GM12873 (cell line): ENCODE measurements at regions not wholly inside any gene's neighbourhood (a gene's known extent, or its start where the extent isn't known, plus 50 kb on each side); places are given as distances from the start of the nearest gene placed in this dataset.

Source experiments
- TF ChIP-seq, protein P1 (sequence below): IDR thresholded peaks from 2 replicates; pipeline ENCODE4 v1.5.1; 2012; ENCODE audit warnings: low read depth, mild to moderate bottlenecking, moderate library complexity, low read length, control low read depth; ENCODE audit not compliant: insufficient read depth; ENCODE audit errors: missing control alignments

DNA sequence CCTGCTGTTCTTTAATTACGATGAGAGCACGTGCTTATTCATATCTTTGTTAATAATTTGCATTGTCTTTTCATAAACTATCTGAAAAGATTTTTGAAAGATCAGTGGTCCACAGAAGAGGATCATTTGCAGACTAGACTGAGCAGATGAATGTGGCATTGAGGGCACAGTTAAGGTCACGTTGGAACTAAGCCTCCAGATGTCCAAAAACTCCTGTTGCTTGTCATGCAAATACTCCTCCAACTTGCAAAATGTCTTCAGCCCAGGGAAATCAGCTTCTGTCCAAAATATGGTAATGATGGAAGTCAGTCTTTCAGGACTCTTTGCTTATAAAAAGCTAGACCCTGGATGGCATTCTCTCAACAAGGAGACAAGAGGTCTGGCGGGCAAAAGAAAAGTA, 201.6 kb upstream of the TMEM260 start:
- TF ChIP-seq, protein P1, sequence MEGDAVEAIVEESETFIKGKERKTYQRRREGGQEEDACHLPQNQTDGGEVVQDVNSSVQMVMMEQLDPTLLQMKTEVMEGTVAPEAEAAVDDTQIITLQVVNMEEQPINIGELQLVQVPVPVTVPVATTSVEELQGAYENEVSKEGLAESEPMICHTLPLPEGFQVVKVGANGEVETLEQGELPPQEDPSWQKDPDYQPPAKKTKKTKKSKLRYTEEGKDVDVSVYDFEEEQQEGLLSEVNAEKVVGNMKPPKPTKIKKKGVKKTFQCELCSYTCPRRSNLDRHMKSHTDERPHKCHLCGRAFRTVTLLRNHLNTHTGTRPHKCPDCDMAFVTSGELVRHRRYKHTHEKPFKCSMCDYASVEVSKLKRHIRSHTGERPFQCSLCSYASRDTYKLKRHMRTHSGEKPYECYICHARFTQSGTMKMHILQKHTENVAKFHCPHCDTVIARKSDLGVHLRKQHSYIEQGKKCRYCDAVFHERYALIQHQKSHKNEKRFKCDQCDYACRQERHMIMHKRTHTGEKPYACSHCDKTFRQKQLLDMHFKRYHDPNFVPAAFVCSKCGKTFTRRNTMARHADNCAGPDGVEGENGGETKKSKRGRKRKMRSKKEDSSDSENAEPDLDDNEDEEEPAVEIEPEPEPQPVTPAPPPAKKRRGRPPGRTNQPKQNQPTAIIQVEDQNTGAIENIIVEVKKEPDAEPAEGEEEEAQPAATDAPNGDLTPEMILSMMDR = no peak

DNA sequence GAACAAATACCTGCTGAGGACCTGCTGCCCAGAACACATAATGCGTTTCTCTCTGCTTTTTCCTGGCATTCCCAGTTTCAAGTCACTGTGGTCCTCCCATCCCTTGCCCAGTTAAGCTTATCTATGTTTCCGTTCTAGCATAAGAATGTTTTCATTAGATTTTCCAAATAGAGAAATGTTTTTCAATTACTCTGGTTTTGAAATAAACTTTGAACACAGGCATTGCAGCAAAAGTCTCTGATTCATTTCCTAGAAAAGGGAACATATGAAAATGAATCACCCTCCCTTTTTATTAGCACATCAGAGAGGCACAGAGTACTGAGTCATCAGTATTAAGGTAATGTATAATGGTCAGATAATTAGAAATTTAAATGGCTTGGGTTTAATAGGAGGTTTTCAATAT, 201.1 kb upstream of the TMEM260 start:
- TF ChIP-seq, protein P1 = no peak

DNA sequence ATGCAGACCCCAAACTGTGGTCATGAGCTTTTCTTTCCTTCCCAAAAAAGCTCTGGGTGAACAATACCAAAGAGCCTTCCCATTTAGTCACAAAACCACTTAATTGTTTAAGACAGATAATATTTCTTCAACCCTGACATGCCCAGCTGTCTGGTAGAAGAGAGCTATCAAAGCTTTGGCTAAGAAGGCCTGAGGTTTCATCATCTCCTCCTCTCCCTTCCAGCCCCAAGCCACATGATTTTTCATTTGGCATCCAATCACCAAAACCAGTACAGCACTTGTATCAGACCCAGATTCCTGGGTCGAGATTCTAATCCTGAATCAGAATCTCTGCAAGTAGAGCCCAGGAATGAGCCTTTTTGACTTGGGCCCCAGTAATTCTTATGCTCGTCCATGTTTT, 199.6 kb upstream of the TMEM260 start:
- TF ChIP-seq, protein P1 = no peak

DNA sequence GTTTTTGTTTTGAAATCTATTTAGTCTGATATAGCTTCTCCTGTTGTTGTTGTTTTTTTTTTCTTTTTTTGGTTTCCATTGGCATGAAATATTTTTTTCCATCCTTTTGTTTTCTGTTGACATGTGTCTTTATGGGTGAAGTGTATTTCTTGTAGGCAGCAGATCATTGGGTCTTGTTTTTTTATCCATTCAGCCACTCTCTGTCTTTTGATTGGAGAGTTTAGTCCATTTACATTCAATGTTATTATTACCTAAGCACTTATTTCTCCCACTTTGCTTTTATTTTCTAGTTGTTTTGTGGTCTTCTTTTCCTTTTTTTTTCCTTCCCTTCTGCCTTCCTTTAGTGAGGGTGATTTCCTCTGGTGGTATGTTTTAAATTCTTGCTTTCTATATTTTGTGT, 193.6 kb upstream of the TMEM260 start:
- TF ChIP-seq, protein P1 = no peak

DNA sequence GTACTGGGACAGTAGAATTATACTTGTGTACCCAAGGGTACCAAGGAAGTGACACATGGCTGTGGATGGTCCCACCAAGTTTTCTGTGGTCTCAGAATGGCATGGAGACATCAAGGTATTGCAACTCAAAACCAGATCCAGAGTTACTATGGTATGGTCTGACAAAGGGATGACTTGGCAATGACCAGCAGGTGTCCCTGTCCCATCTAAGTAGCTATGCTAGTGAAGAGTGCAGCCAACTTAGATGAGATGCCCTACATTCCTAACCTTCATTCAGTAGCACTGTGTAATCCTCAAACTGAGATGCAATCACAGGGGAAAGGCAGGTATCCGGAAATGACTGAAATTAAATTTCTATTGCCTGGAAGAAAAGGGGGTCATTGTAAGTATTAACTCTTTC, 188.7 kb upstream of the TMEM260 start:
- TF ChIP-seq, protein P1 = no peak

DNA sequence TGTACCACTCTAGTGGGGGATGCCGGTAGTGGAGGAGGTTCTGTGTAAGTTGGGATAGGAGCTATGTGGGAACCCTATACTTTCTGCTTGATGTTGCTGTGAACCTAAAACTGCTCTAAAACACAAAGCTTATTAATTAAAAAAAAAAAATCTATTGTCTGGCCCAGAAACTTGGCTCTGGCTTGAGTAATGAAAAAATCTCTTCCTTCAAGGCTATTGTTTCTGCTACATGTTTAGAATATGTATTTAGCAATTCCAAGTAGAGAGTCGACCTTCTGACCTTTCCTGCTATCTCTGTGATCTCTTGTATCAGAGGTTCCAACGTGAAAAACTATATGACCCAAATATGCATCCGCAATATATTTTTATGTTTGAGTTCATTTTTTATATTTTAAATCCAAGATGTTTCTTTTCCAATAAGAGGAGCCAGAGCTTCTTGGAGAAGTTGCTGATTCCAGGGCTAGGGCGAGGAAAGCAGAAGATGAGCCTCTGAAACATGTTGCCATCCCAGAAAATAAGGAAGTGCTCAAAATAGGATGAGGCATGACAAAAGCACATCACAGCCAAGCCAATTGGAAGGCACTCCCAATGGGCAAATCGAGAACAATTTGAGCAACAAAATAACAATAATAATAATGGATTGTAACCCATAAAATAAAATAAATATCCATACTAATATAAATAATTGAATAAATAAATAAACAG, 184.6 kb upstream of the TMEM260 start:
- TF ChIP-seq, protein P1 = no peak

DNA sequence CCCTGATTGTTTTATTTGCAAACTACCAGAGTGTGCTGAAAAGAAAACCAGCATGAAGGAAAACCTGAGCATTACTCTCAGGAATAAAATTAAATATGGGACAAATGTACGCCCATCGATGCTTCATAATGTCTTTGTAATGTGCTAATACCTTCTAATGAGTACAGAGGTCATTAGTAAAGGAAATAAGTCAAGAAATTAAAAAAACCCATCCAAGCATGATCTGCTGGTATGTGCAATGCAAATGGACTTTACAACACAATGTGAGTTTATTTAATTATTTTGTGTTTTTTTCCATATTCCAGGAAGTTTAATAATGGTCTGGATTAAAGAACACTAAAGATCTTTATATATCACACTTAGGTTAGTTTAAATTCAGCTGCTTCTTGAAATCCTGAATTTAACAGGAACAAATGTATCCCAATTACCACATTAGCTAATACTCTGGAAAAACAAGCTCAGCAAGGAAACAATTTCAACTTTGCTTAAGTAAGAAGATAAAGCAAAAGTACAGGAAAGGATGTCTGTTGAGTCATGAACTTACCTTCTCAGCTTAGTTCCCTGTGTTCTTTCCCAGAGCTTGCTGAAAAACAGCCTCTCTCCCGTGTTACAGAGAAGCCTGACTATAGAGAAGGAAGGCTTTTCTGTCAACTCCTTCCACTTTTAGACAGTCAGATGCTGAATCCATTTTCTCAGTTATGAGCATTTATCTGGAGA, 179.3 kb upstream of the TMEM260 start:
- TF ChIP-seq, protein P1 = no peak
